Stimulated activated naive CD8-positive, alpha-beta T cell treated with anti-CD3 and anti-CD28 coated beads, Interleukin-15, amount 100 ng/mL, for 72 hours (primary cell): ENCODE measurements at regions not wholly inside any gene's neighbourhood (a gene's known extent, or its start where the extent isn't known, plus 50 kb on each side); places are given as distances from the start of the nearest gene placed in this dataset.

Experiments used
- ATAC-seq: fragments of 150-1000 bp; cut with Tn5 transposase; 2 replicates; pipeline ENCODE4 v1.10.0; 2021; ENCODE audit warnings: mild to moderate bottlenecking, moderate library complexity
- DNase-seq, 2 donors: peaks; one replicate each; pipeline ENCODE4 v3.0.0; 2021 to 2022
- H3K27ac Mint-ChIP-seq, 2 donors: one replicate each; pipeline ENCODE4 v1.8.0; 2022; ENCODE audit warnings: mild to moderate bottlenecking in 2 of 2, mixed read lengths in 2 of 2, moderate library complexity in 2 of 2
- H3K27me3 Mint-ChIP-seq: one replicate; pipeline ENCODE4 v1.8.0; 2022; ENCODE audit warnings: mixed read lengths
- H3K4me1 Mint-ChIP-seq: one replicate; pipeline ENCODE4 v1.8.0; 2022; ENCODE audit warnings: mild to moderate bottlenecking, mixed read lengths
- H3K4me3 Mint-ChIP-seq, 2 donors: one replicate each; pipeline ENCODE4 v1.8.0; 2022; ENCODE audit warnings: mild to moderate bottlenecking in 2 of 2, mixed read lengths in 2 of 2, moderate library complexity in 1 of 2
- H3K9me3 Mint-ChIP-seq, 2 donors: one replicate each; pipeline ENCODE4 v1.8.0; 2022; ENCODE audit warnings: mixed read lengths in 2 of 2

DNA sequence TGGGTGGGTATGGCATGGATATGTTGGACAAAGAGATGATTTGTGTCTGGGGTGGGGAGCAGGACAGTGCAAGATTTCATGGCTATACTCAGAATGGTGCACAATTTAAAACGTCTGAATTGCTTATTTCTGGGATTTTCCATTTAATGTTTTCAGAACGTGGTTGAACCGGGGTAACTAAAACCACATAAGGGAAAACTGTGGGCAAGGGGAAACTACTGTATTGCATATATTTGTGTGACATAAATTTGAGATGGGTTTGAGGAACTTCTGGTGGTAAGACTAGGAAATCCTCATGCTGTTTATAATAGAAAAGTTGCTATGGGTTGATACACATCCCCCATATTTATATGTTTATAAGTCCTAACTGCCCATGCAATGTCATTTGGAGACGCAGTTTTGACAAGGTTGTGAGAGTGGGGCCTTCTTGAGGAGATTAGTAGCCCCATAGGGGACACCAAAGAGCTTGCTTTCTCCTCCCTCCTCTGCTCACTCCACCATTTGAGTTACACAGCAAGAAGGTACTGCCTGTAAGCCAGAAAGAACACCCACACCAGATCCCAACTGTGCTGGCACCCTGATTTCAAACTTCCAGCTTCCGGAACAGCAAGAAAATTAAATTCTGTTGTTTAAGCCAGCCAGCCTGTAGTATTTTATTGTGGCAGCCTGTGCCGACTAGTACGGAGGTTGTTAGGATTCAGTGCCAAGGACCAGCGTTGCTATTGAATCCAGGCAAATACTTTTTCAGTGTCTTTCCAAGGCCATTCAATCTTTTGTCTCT is 2118.9 kb downstream of the MAT2B start:
- Mint-ChIP-seq H3K9me3 (peaks cover 15 to 26% of the 10 kb centered on the region in 2 donors), H3K4me1 (no peaks in the 10 kb centered on the region), H3K27ac (no peak overlapping the region), H3K4me3 (no peak overlapping the region), H3K27me3 (no peaks in the 10 kb centered on the region)
- ATAC-seq, result no peak
- no peak for DNase-seq

- peaks cover 5% of the 10 kb centered on the region for H3K27me3 Mint-ChIP-seq
- no peak for ATAC-seq
Measured at GRCh38 chr5:165626161-165626560, 2120.7 kb downstream of the MAT2B start.

GRCh38 chr5:165627548-165628170 is 2122.2 kb downstream of the MAT2B start:
- H3K27ac Mint-ChIP-seq, result no peak overlapping the region
- no peak for DNase-seq
- no peak for ATAC-seq
- peaks cover 5% of the 10 kb centered on the region for H3K27me3 Mint-ChIP-seq
- no peaks in the 10 kb centered on the region for H3K4me1 Mint-ChIP-seq
- peaks cover 14 to 15% of the 10 kb centered on the region in 2 donors for H3K9me3 Mint-ChIP-seq
- no peak overlapping the region for H3K4me3 Mint-ChIP-seq

More at GRCh38 chr5:165626161-165626560, 2120.7 kb downstream of the MAT2B start:
- peaks cover 15 to 17% of the 10 kb centered on the region in 2 donors for H3K9me3 Mint-ChIP-seq
- H3K27ac Mint-ChIP-seq, result no peak overlapping the region
- no peak overlapping the region for H3K4me3 Mint-ChIP-seq
- no peaks in the 10 kb centered on the region for H3K4me1 Mint-ChIP-seq
- no peak for DNase-seq

GRCh38 chr5:165630261-165630778 is 2124.9 kb downstream of the MAT2B start:
- no peaks in the 10 kb centered on the region for H3K4me1 Mint-ChIP-seq
- no peak overlapping the region for H3K27ac Mint-ChIP-seq
- H3K27me3 Mint-ChIP-seq, result peaks cover 5% of the 10 kb centered on the region
- H3K4me3 Mint-ChIP-seq, result no peak overlapping the region
- peaks cover 7 to 10% of the 10 kb centered on the region in 2 donors for H3K9me3 Mint-ChIP-seq
- DNase-seq, result peak in 1 of 2 donors; percentile 5
- no peak for ATAC-seq

GRCh38 chr5:165631235-165631634 is 2125.8 kb downstream of the MAT2B start:
- Mint-ChIP-seq H3K4me1 (no peaks in the 10 kb centered on the region), H3K27me3 (peaks cover 5% of the 10 kb centered on the region), H3K9me3 (peaks cover 7 to 10% of the 10 kb centered on the region in 2 donors), H3K27ac (no peak overlapping the region), H3K4me3 (no peak overlapping the region)
- DNase-seq (no peak), ATAC-seq (no peak)

DNA sequence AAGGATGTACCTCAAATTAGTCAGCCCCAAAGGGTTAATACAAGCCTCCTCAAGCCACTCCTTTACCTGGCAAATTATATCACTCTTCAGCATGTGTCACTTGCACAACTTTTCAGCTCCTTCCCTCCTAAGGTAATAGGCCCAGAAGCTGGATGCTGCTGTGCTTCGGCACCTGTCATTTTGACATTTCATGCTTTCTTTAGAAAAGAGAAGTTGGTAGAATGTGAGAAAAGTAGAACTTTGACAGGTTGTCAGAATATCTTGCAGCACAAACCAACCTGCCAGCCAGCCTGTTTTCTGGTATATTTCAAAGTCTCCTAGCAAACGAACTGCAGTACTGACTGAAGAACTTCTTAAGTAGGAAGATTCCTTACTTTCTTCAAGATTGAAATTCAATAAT is 2136.9 kb downstream of the MAT2B start:
- Mint-ChIP-seq H3K27ac (no peak overlapping the region), H3K4me1 (no peaks in the 10 kb centered on the region), H3K27me3 (no peaks in the 10 kb centered on the region), H3K4me3 (no peak overlapping the region), H3K9me3 (peaks cover 15 to 28% of the 10 kb centered on the region in 2 donors)
- no peak for DNase-seq
- no peak for ATAC-seq

- H3K9me3 Mint-ChIP-seq, result peaks cover under 1 to 5% of the 10 kb centered on the region in 2 donors
- no peaks in the 10 kb centered on the region for H3K27me3 Mint-ChIP-seq
- no peak overlapping the region for H3K27ac Mint-ChIP-seq
- DNase-seq (no peak), ATAC-seq (no peak)
- no peak overlapping the region for H3K4me3 Mint-ChIP-seq
- no peaks in the 10 kb centered on the region for H3K4me1 Mint-ChIP-seq
Measured at GRCh38 chr5:165665735-165666400, 2160.4 kb downstream of the MAT2B start.

DNA sequence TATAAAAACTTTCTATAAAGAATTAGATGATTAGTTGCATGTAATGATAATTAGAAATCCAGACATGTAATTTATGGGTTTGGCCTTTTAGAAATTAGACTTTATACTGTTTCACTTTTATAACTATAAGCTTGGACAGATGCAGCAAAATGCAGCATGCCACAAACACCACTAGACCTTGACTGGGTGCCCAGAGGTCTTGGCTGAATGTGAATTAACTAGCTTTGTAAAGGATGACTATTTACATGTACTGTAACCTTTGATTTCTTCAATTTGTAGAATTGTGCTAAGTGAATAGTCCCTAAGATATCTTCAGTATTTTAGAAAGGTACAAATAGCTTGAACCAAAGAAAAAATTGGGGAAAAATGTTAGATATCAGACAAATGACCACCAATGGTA is 2168.1 kb downstream of the MAT2B start:
- H3K4me3 Mint-ChIP-seq, result no peak overlapping the region
- no peak for DNase-seq
- no peaks in the 10 kb centered on the region for H3K4me1 Mint-ChIP-seq
- ATAC-seq, result no peak
- H3K27ac Mint-ChIP-seq, result no peak overlapping the region
- no peaks in the 10 kb centered on the region for H3K27me3 Mint-ChIP-seq
- H3K9me3 Mint-ChIP-seq, result peaks cover 13 to 38% of the 10 kb centered on the region in 2 donors

- H3K27ac Mint-ChIP-seq, result no peak overlapping the region
- no peaks in the 10 kb centered on the region for H3K27me3 Mint-ChIP-seq
- H3K9me3 Mint-ChIP-seq, result peaks cover 13 to 22% of the 10 kb centered on the region in 2 donors
- DNase-seq (no peak), ATAC-seq (no peak)
- H3K4me3 Mint-ChIP-seq, result no peak overlapping the region
- no peaks in the 10 kb centered on the region for H3K4me1 Mint-ChIP-seq
Measured at GRCh38 chr5:165695796-165696195, 2190.4 kb downstream of the MAT2B start.

DNA sequence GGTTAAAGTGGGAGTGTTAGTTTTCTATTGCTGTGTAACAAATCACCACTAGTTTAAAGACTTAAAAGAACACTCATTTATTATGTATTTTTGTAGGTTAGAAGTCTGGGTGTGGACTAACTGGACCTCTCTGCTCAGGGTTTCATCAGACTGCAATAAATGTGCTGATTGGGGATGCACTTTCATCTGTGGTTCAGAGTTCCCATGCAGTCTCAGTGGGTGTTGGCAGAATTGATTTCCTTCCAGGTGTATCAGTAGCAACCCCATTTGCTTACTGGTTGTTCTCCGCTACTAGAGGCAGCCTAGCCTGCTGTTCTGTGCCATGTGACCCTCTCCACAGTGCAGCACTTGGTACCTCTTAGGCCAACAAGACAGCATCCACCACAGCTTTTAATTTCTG is 2200.5 kb downstream of the MAT2B start:
- no peak overlapping the region for H3K4me3 Mint-ChIP-seq
- no peaks in the 10 kb centered on the region for H3K4me1 Mint-ChIP-seq
- H3K27me3 Mint-ChIP-seq, result no peaks in the 10 kb centered on the region
- ATAC-seq, result no peak
- H3K9me3 Mint-ChIP-seq, result peaks cover 0 to 8% of the 10 kb centered on the region in 2 donors
- DNase-seq, result no peak
- no peak overlapping the region for H3K27ac Mint-ChIP-seq

DNA sequence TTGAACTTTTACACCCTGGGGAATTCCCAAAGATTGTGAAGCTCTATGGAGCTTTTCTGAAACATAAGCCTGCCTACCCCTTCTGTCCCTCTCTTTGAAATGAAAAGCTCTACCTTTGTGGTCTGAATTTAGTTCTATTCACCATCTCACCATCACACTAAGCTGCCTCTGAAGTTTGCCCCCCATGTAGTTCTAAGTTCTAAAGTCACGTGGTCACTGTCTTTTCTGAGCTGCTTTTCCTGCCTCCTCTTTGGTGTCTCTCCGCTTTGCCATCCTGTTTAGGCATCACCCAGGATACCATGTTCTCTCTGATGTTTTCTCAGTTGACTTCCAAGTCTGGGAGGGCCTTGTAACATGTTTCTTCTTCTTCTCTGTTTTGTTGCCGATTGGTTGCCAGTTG is 2206.6 kb downstream of the MAT2B start:
- Mint-ChIP-seq H3K4me1 (no peaks in the 10 kb centered on the region), H3K27ac (no peak overlapping the region), H3K4me3 (no peak overlapping the region), H3K27me3 (no peaks in the 10 kb centered on the region), H3K9me3 (peaks cover 4 to 14% of the 10 kb centered on the region in 2 donors)
- no peak for ATAC-seq
- no peak for DNase-seq

DNA sequence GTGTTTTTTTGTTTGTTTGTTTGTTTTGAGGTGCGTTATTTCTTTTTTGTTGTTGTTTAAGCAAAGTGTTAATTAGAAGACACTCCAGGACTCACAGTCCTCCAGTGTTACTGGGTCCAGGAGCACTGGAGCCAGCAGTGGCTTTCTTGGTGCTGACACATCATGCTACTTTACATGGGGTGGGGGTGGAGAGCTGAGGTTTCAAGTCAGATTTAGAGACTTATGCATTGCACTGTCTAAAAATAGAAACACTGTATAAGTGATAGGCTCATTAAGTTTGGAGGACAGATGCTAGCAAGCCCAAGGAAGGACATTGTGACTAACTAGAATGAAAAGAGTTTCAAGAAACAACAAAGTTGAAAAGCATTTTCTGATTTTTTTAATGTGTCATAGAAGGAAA is 2209.2 kb downstream of the MAT2B start:
- Mint-ChIP-seq H3K27ac (no peak overlapping the region), H3K27me3 (no peaks in the 10 kb centered on the region), H3K9me3 (peaks cover 9 to 21% of the 10 kb centered on the region in 2 donors), H3K4me1 (no peaks in the 10 kb centered on the region), H3K4me3 (no peak overlapping the region)
- DNase-seq (no peak), ATAC-seq (no peak)

GRCh38 chr5:165720901-165721300 is 2215.5 kb downstream of the MAT2B start:
- DNase-seq (no peak), ATAC-seq (no peak)
- no peaks in the 10 kb centered on the region for H3K27me3 Mint-ChIP-seq
- no peak overlapping the region for H3K4me3 Mint-ChIP-seq
- H3K4me1 Mint-ChIP-seq, result no peaks in the 10 kb centered on the region
- H3K27ac Mint-ChIP-seq, result no peak overlapping the region
- peaks cover 15 to 22% of the 10 kb centered on the region in 2 donors for H3K9me3 Mint-ChIP-seq

GRCh38 chr5:165722401-165722800 is 2217.0 kb downstream of the MAT2B start:
- Mint-ChIP-seq H3K4me3 (no peak overlapping the region), H3K27me3 (no peaks in the 10 kb centered on the region), H3K9me3 (peaks cover 15 to 22% of the 10 kb centered on the region in 2 donors), H3K4me1 (no peaks in the 10 kb centered on the region), H3K27ac (no peak overlapping the region)
- no peak for ATAC-seq
- DNase-seq, result no peak

DNA sequence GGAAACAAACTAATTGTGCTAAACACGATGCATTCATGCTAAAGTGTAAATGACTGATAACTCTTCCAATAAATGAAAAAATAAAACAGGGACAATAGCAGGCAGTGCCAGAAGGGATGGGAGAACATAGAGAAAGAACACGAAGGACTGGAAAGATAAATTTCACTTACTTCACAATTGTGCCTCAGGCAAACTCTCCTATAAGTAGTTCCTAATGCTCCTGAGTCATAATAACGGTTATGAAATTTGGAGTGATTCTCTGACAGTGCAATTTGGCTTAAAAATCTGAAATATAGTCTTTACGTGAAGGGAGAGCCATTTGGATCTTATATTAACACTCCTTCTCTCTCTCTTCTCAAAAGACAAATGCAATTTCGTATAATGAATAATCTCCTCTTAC is 2218.5 kb downstream of the MAT2B start:
- no peak for ATAC-seq
- Mint-ChIP-seq H3K4me1 (no peaks in the 10 kb centered on the region), H3K27me3 (no peaks in the 10 kb centered on the region), H3K27ac (no peak overlapping the region), H3K9me3 (peaks cover 15 to 21% of the 10 kb centered on the region in 2 donors), H3K4me3 (no peak overlapping the region)
- DNase-seq, result no peak

- Mint-ChIP-seq H3K9me3 (peaks cover 0 to 5% of the 10 kb centered on the region in 2 donors), H3K4me1 (no peaks in the 10 kb centered on the region), H3K4me3 (no peak overlapping the region), H3K27ac (no peak overlapping the region), H3K27me3 (no peaks in the 10 kb centered on the region)
- no peak for ATAC-seq
- no peak for DNase-seq
Measured at GRCh38 chr5:165728425-165728824, 2223.0 kb downstream of the MAT2B start.
